ENCODE measurements at regions not wholly inside any gene's neighbourhood (a gene's known extent, or its start where the extent isn't known, plus 50 kb on each side); places are given as distances from the start of the nearest gene placed in this dataset.

- TF ChIP-seq CTCF (IDR thresholded peaks at IDR 0.05; ENCODE audit: insufficient read depth, low read depth, low read length, missing control alignments), result no peak
- DNase-seq (ENCODE audit: low read depth), result no peak
- H3K4me3 ChIP-seq (ENCODE audit: low read length), result no peak overlapping the region
Measured at GRCh38 chr2:187698374-187699110, 144.3 kb upstream of the TFPI start.

GRCh38 chr2:187702157-187702556, 147.9 kb upstream of the TFPI start:
- no peak for TF ChIP-seq CTCF (IDR thresholded peaks at IDR 0.05; ENCODE audit: insufficient read depth, low read depth, low read length, missing control alignments)
- H3K4me3 ChIP-seq (ENCODE audit: low read length), result no peak overlapping the region
- no peak for DNase-seq (ENCODE audit: low read depth)

GRCh38 chr2:187708272-187708671, 154.0 kb upstream of the TFPI start:
- no peak overlapping the region for H3K4me3 ChIP-seq (ENCODE audit: low read length)
- no peak for DNase-seq (ENCODE audit: low read depth)
- TF ChIP-seq CTCF (IDR thresholded peaks at IDR 0.05; ENCODE audit: insufficient read depth, low read depth, low read length, missing control alignments), result no peak

GRCh38 chr2:187709065-187709464, 154.8 kb upstream of the TFPI start:
- H3K4me3 ChIP-seq (ENCODE audit: low read length), result no peak overlapping the region
- DNase-seq (ENCODE audit: low read depth), result no peak
- no peak for TF ChIP-seq CTCF (IDR thresholded peaks at IDR 0.05; ENCODE audit: insufficient read depth, low read depth, low read length, missing control alignments)

- no peak for DNase-seq (ENCODE audit: low read depth)
- TF ChIP-seq CTCF (IDR thresholded peaks at IDR 0.05; ENCODE audit: insufficient read depth, low read depth, low read length, missing control alignments), result no peak
- H3K4me3 ChIP-seq (ENCODE audit: low read length), result no peak overlapping the region
Measured at GRCh38 chr2:187710791-187711521, 156.7 kb upstream of the TFPI start.

GRCh38 chr2:187715590-187715989, 161.4 kb upstream of the TFPI start:
- DNase-seq (ENCODE audit: low read depth), result no peak
- H3K4me3 ChIP-seq (ENCODE audit: low read length), result no peak overlapping the region
- no peak for TF ChIP-seq CTCF (IDR thresholded peaks at IDR 0.05; ENCODE audit: insufficient read depth, low read depth, low read length, missing control alignments)
